Omental fat pad (tissue), 3 donors: ENCODE measurements at regions not wholly inside any gene's neighbourhood (a gene's known extent, or its start where the extent isn't known, plus 50 kb on each side); places are given as distances from the start of the nearest gene placed in this dataset.

Experiments
- ATAC-seq: fragments of 150-250 bp; one replicate; pipeline ENCODE4 v1.9.1; 2016; ENCODE audit warnings: mild to moderate bottlenecking, moderate library complexity; ENCODE audit not compliant: low FRiP score
- DNase-seq: peaks from one replicate; pipeline ENCODE4 v3.0.0-alpha.2; 2019; ENCODE audit warnings: low spot score
- TF ChIP-seq, protein P1 (sequence below), 3 donors: fragments of 450-650 bp; IDR thresholded peaks; one replicate each; pipeline ENCODE4 v1.5.1; 2016 to 2017; ENCODE audit warnings: antibody characterized with exemption in 3 of 3, mild to moderate bottlenecking in 3 of 3, moderate library complexity in 2 of 3

DNA sequence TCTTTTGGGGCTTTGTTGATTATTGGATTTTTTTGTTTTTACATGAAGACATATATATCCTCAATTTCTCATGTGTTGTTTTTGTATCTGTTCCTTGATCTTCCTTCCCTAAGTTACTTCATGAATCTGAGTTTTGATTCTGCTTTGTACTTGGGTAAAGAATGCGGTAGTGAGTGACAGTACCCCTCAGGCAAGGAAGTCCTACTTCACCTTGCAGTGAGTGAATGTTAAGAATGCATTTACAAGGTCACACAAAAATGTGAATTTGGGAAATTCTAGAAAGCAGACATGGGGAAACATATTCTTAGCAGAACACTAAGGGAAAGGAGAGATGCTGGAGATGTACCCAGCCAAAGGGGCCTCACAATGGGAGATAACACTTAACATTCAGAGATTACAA lies 373.1 kb upstream of the LCORL start:
- TF ChIP-seq, protein P1, sequence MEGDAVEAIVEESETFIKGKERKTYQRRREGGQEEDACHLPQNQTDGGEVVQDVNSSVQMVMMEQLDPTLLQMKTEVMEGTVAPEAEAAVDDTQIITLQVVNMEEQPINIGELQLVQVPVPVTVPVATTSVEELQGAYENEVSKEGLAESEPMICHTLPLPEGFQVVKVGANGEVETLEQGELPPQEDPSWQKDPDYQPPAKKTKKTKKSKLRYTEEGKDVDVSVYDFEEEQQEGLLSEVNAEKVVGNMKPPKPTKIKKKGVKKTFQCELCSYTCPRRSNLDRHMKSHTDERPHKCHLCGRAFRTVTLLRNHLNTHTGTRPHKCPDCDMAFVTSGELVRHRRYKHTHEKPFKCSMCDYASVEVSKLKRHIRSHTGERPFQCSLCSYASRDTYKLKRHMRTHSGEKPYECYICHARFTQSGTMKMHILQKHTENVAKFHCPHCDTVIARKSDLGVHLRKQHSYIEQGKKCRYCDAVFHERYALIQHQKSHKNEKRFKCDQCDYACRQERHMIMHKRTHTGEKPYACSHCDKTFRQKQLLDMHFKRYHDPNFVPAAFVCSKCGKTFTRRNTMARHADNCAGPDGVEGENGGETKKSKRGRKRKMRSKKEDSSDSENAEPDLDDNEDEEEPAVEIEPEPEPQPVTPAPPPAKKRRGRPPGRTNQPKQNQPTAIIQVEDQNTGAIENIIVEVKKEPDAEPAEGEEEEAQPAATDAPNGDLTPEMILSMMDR (IDR thresholded peaks at IDR 0.05) = no peak
- ATAC-seq (no peak), DNase-seq (no peak)

DNA sequence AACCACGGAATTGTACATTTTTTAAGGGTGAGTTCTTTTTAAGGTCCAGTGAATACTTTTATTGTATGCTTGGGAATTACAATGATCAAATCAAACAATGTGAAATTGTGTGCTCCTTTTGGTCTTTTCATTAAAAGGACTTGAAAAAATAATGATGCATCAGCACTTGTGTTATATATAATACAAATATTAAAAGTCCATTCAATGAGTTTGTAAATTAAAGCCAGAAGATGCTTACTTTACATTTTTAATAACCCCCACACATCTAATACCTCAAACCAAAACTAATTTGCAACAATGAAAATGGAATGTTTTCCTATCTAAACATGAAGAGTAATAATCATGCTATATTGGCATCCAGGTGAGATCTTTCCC lies 369.8 kb upstream of the LCORL start:
- TF ChIP-seq, protein P1 (IDR thresholded peaks at IDR 0.05) = no peak
- ATAC-seq = no peak
- no peak for DNase-seq

DNA sequence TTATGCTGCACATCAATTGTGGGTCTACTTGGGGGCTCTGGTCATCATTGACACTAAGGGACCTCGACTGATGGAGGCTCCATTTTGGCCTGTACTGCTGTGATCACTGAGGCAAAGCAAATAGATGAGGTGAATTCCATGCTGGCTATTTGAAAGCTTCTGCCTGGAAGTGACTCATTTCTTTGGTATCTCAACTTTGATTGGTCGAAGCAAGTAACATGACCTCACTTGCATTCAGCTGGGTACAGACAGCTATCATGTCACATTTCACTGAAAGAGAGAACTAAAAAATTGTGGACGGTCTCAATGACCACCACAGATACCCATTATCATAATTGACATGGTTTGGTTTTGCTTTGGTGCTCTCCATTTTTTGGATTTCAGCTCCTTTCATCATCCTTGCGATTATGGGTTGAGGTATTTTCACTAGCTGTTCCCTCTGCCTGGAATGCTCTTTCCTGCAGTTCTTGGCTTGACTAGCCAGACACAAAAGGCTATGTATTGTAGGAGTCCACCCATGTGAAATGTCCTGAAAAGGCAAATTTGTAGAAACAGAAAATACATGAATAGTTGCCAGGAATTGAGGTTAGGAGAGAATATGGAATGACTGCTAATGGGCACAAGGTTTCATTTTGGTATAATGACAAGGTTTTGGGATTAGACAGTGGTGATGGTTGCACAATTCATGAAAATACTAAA lies 369.2 kb upstream of the LCORL start:
- DNase-seq (no peak), ATAC-seq (no peak)
- TF ChIP-seq, protein P1 (IDR thresholded peaks at IDR 0.05) = no peak

DNA sequence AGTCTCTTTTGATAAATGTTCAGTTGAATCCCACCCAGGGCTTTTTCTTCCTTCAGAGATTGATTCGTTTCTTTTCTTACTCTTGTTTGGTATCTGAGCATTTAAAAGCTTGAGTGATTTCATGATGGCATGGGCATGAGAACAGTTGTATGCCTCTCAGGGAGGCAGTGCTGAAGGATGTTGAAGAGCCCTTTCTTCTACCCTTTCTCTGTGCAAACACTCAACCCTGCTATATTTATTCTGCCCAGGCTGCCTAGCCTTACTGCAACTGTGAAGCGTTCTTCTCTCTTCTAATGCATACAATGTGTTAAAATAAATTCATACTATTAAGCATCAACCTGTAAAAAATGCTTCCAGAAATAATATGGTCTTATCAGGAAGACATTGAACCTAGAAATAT lies 367.6 kb upstream of the LCORL start:
- TF ChIP-seq, protein P1 (IDR thresholded peaks at IDR 0.05) = no peak
- no peak for ATAC-seq
- no peak for DNase-seq

DNA sequence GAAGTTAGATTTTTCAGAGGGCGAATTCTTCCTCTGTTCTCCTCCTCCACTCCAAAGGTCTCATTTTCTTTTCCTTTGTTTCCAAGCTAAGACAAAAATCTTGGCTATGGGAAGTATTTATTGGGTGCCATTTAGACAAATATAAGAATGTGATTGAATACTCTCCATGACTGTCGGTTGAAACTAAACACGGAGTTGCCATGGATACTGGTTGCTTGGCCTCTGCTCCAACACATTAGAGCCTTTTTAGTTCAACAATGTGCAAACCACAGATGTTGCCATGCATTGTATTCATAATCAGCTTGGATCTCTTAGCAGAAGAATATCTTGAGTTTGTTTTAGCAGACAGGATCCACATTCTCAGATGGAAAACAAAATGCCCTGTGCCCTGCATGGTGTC lies 366.5 kb upstream of the LCORL start:
- ATAC-seq = no peak
- TF ChIP-seq, protein P1 (IDR thresholded peaks at IDR 0.05) = no peak
- DNase-seq = no peak

DNA sequence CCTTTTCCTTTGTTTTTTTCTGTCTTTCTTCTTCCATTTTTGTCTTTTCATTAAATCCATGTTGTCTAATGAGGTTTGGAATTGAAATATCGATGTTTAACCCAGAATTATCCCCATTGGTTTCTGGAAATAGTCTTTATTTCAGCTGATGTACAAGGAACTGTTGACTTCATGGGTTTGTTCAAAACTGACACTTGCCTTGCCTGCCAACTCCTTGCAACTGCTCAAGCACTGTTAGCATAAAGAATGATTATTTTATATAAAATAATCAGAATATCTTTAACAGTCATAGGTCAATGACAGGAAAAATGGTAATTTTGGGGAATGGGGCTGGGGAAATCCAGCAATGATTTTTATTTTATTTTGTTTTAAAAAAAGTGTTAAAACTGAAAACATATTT lies 359.6 kb upstream of the LCORL start:
- ATAC-seq (no peak), DNase-seq (no peak)
- TF ChIP-seq, protein P1 (IDR thresholded peaks at IDR 0.05) = no peak

DNA sequence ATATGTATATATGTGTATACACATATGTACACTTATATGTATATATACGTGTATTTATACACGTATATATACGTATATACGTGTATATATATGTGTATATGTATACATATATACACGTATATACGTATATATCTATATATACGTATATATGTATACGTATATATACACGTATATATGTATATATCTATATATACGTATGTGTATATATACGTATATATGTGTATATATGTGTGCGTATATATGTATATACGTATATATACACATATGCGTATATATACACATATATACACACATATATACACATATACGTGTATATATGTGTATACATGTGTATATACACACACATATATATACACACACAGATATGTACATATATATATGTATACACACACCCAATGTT lies 348.0 kb upstream of the LCORL start:
- DNase-seq = no peak
- ATAC-seq = no peak
- TF ChIP-seq, protein P1 (IDR thresholded peaks at IDR 0.05) = no peak
